Ishikawa (cell line): ENCODE measurements at regions not wholly inside any gene's neighbourhood (a gene's known extent, or its start where the extent isn't known, plus 50 kb on each side); places are given as distances from the start of the nearest gene placed in this dataset.

Source experiments
- CEBPB ChIP-seq: IDR thresholded peaks from 2 replicates; pipeline ENCODE4 v1.6.1; 2012
- CREB1 ChIP-seq: IDR thresholded peaks from 2 replicates; pipeline ENCODE4 v1.6.1; 2012; ENCODE audit warnings: low read depth
- EGR1 ChIP-seq: IDR thresholded peaks from 2 replicates; pipeline ENCODE4 v1.6.1; 2012
- EP300 ChIP-seq: IDR thresholded peaks from 2 replicates; pipeline ENCODE4 v1.6.1; 2012; ENCODE audit warnings: borderline replicate concordance
- FOXM1 ChIP-seq: IDR thresholded peaks from 2 replicates; pipeline ENCODE4 v1.6.1; 2012; ENCODE audit warnings: low read depth, borderline replicate concordance
- MAX ChIP-seq: IDR thresholded peaks from 2 replicates; pipeline ENCODE4 v1.6.1; 2012
- NFIC ChIP-seq: IDR thresholded peaks from 2 replicates; pipeline ENCODE4 v1.6.1; 2012
- RAD21 ChIP-seq: IDR thresholded peaks from 2 replicates; pipeline ENCODE4 v1.6.1; 2012; ENCODE audit warnings: low read depth
- REST ChIP-seq: IDR thresholded peaks from 2 replicates; pipeline ENCODE4 v1.6.1; 2012; ENCODE audit warnings: low read depth, mild to moderate bottlenecking
- TAF1 ChIP-seq: IDR thresholded peaks from 2 replicates; pipeline ENCODE4 v1.6.1; 2012; ENCODE audit warnings: low read depth, mild to moderate bottlenecking
- TCF12 ChIP-seq: IDR thresholded peaks from 2 replicates; pipeline ENCODE4 v1.6.1; 2012; ENCODE audit warnings: low read depth
- TEAD4 ChIP-seq: IDR thresholded peaks from 2 replicates; pipeline ENCODE4 v1.6.1; 2012
- USF1 ChIP-seq: IDR thresholded peaks from 2 replicates; pipeline ENCODE4 v1.6.1; 2012
- YY1 ChIP-seq: IDR thresholded peaks from 2 replicates; pipeline ENCODE4 v1.6.1; 2012; ENCODE audit warnings: low read depth
- ZBTB7A ChIP-seq: IDR thresholded peaks from 2 replicates; pipeline ENCODE4 v1.6.1; 2012; ENCODE audit warnings: low read depth

- TF ChIP-seq REST (no peak), TEAD4 (no peak), FOXM1 (no peak), EGR1 (no peak), USF1 (no peak), CREB1 (no peak), MAX (no peak), YY1 (no peak), ZBTB7A (no peak), RAD21 (no peak), CEBPB (no peak), EP300 (no peak), TAF1 (no peak), NFIC (no peak), TCF12 (no peak)
Observed at GRCh38 chr1:164910671-164911070, 351.7 kb downstream of the PBX1 start.

- TF ChIP-seq REST (no peak), EGR1 (no peak), TAF1 (no peak), TEAD4 (no peak), MAX (no peak), FOXM1 (no peak), YY1 (no peak), TCF12 (no peak), RAD21 (no peak)
Observed at GRCh38 chr1:164907666-164908065, 348.7 kb downstream of the PBX1 start.

GRCh38 chr1:164905869-164906268 lies 346.9 kb downstream of the PBX1 start:
- TF ChIP-seq REST (no peak), TCF12 (no peak), YY1 (no peak), RAD21 (no peak)

GRCh38 chr1:164902491-164902890 lies 343.5 kb downstream of the PBX1 start:
- TF ChIP-seq EP300 (no peak), FOXM1 (no peak), REST (no peak), ZBTB7A (no peak), NFIC (no peak), TCF12 (no peak), RAD21 (no peak), MAX (no peak), CEBPB (no peak), TAF1 (no peak), EGR1 (no peak), CREB1 (no peak), TEAD4 (no peak), YY1 (no peak), USF1 (no peak)
